ENCODE measurements at regions not wholly inside any gene's neighbourhood (a gene's known extent, or its start where the extent isn't known, plus 50 kb on each side); places are given as distances from the start of the nearest gene placed in this dataset.
"Not testable (repeated sequence)": the region's sequence is repeated elsewhere in the genome, so short reads cannot be mapped to it uniquely, and the experiment has no call there.

GRCh38 chr7:68087401-68087800 lies 1090.8 kb downstream of the TYW1 start:
- no peak overlapping the region for H3K4me2 ChIP-seq (ENCODE audit: low read length)
- H3K27ac ChIP-seq (ENCODE audit: low read depth, low read length), result no peak overlapping the region
- no peak overlapping the region for H3K4me3 ChIP-seq (ENCODE audit: low read length)
- TF ChIP-seq, protein P1, sequence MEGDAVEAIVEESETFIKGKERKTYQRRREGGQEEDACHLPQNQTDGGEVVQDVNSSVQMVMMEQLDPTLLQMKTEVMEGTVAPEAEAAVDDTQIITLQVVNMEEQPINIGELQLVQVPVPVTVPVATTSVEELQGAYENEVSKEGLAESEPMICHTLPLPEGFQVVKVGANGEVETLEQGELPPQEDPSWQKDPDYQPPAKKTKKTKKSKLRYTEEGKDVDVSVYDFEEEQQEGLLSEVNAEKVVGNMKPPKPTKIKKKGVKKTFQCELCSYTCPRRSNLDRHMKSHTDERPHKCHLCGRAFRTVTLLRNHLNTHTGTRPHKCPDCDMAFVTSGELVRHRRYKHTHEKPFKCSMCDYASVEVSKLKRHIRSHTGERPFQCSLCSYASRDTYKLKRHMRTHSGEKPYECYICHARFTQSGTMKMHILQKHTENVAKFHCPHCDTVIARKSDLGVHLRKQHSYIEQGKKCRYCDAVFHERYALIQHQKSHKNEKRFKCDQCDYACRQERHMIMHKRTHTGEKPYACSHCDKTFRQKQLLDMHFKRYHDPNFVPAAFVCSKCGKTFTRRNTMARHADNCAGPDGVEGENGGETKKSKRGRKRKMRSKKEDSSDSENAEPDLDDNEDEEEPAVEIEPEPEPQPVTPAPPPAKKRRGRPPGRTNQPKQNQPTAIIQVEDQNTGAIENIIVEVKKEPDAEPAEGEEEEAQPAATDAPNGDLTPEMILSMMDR (IDR thresholded peaks at IDR 0.05; ENCODE audit: low read depth, low read length, poor library complexity, severe bottlenecking), result no peak
- no peak for TF ChIP-seq EZH2phosphoT487 (IDR thresholded peaks at IDR 0.05; ENCODE audit: borderline replicate concordance, low read length)
- H3K9me3 ChIP-seq (ENCODE audit: control insufficient read depth, insufficient read depth, low read length), result peaks cover 3% of the 10 kb centered on the region; the same call in 1 of the 2 replicates
- H3K27me3 ChIP-seq (ENCODE audit: control insufficient read depth, low read length), result no peaks in the 10 kb centered on the region
- no peaks in the 10 kb centered on the region for H3K9me2 ChIP-seq (replicated peaks; ENCODE audit: control insufficient read depth, low read length)
- H3F3A ChIP-seq (ENCODE audit: control insufficient read depth, insufficient read depth), result no peaks in the 10 kb centered on the region
- no peaks in the 10 kb centered on the region for H3K79me2 ChIP-seq (ENCODE audit: control insufficient read depth, low read length)
- no peaks in the 10 kb centered on the region for H3K36me3 ChIP-seq (ENCODE audit: control insufficient read depth, low read length)
- H3K4me1 ChIP-seq (ENCODE audit: control insufficient read depth, low read length), result no peaks in the 10 kb centered on the region
- no peaks in the 10 kb centered on the region for H4K20me1 ChIP-seq (ENCODE audit: control insufficient read depth, insufficient read depth, low read depth, low read length)

DNA sequence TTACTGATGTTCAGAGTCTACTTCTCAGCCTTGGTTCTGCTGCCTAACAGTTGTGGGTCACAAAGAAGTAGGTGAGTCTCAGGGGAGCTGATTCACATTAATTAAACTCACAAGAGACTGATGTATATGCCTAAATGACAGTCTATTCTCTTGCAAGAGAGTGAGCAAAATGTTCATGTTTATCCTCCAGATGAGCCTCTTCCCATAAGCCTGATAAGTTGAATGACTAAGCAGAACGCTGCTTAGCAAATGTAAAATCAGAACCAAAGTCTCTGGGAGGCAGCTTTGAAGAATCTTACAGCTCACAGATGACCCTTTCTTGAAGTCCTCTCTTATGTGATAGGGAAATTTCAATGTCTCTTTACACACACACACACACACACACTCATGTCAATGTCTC lies 1092.2 kb downstream of the TYW1 start:
- peaks cover 3% of the 10 kb centered on the region; the same call in 1 of the 2 replicates for H3K9me3 ChIP-seq (ENCODE audit: control insufficient read depth, insufficient read depth, low read length)
- no peaks in the 10 kb centered on the region for H3F3A ChIP-seq (ENCODE audit: control insufficient read depth, insufficient read depth)
- no peaks in the 10 kb centered on the region for H3K27me3 ChIP-seq (ENCODE audit: control insufficient read depth, low read length)
- H3K79me2 ChIP-seq (ENCODE audit: control insufficient read depth, low read length), result no peaks in the 10 kb centered on the region
- no peaks in the 10 kb centered on the region for H3K9me2 ChIP-seq (replicated peaks; ENCODE audit: control insufficient read depth, low read length)
- TF ChIP-seq, protein P1 (IDR thresholded peaks at IDR 0.05; ENCODE audit: low read depth, low read length, poor library complexity, severe bottlenecking), result no peak
- TF ChIP-seq EZH2phosphoT487 (IDR thresholded peaks at IDR 0.05; ENCODE audit: borderline replicate concordance, low read length), result no peak
- H3K4me3 ChIP-seq (ENCODE audit: low read length), result no peak overlapping the region
- H3K36me3 ChIP-seq (ENCODE audit: control insufficient read depth, low read length), result no peaks in the 10 kb centered on the region
- no peaks in the 10 kb centered on the region for H3K4me1 ChIP-seq (ENCODE audit: control insufficient read depth, low read length)
- no peaks in the 10 kb centered on the region for H4K20me1 ChIP-seq (ENCODE audit: control insufficient read depth, insufficient read depth, low read depth, low read length)
- no peak overlapping the region for H3K27ac ChIP-seq (ENCODE audit: low read depth, low read length)
- no peak overlapping the region for H3K4me2 ChIP-seq (ENCODE audit: low read length)

GRCh38 chr7:68090256-68090655 lies 1093.6 kb downstream of the TYW1 start:
- H3K36me3 ChIP-seq (ENCODE audit: control insufficient read depth, low read length); H3K27me3 ChIP-seq (ENCODE audit: control insufficient read depth, low read length); H3K4me2 ChIP-seq (ENCODE audit: low read length); H3K9me2 ChIP-seq (replicated peaks; ENCODE audit: control insufficient read depth, low read length); H3K79me2 ChIP-seq (ENCODE audit: control insufficient read depth, low read length); H3K27ac ChIP-seq (ENCODE audit: low read depth, low read length); H3F3A ChIP-seq (ENCODE audit: control insufficient read depth, insufficient read depth); H3K9me3 ChIP-seq (ENCODE audit: control insufficient read depth, insufficient read depth, low read length); H3K4me1 ChIP-seq (ENCODE audit: control insufficient read depth, low read length); H3K4me3 ChIP-seq (ENCODE audit: low read length); H4K20me1 ChIP-seq (ENCODE audit: control insufficient read depth, insufficient read depth, low read depth, low read length): not testable (repeated sequence)

GRCh38 chr7:68103319-68103718 lies 1106.7 kb downstream of the TYW1 start:
- Histone ChIP-seq H3K4me2 (ENCODE audit: low read length) (no peak overlapping the region), H3K9me2 (replicated peaks; ENCODE audit: control insufficient read depth, low read length) (no peaks in the 10 kb centered on the region), H3F3A (ENCODE audit: control insufficient read depth, insufficient read depth) (no peaks in the 10 kb centered on the region), H3K9me3 (ENCODE audit: control insufficient read depth, insufficient read depth, low read length) (no peaks in the 10 kb centered on the region), H3K27me3 (ENCODE audit: control insufficient read depth, low read length) (no peaks in the 10 kb centered on the region), H3K4me1 (ENCODE audit: control insufficient read depth, low read length) (no peaks in the 10 kb centered on the region), H4K20me1 (ENCODE audit: control insufficient read depth, insufficient read depth, low read depth, low read length) (no peaks in the 10 kb centered on the region), H3K79me2 (ENCODE audit: control insufficient read depth, low read length) (no peaks in the 10 kb centered on the region), H3K27ac (ENCODE audit: low read depth, low read length) (no peak overlapping the region), H3K36me3 (ENCODE audit: control insufficient read depth, low read length) (no peaks in the 10 kb centered on the region), H3K4me3 (ENCODE audit: low read length) (no peak overlapping the region)
- TF ChIP-seq, protein P1 (IDR thresholded peaks at IDR 0.05; ENCODE audit: low read depth, low read length, poor library complexity, severe bottlenecking), result no peak
- TF ChIP-seq EZH2phosphoT487 (IDR thresholded peaks at IDR 0.05; ENCODE audit: borderline replicate concordance, low read length), result no peak

All from DOHH2 (cell line).